ENCODE measurements at regions not wholly inside any gene's neighbourhood (a gene's known extent, or its start where the extent isn't known, plus 50 kb on each side); places are given as distances from the start of the nearest gene placed in this dataset.

- no peak overlapping the region for H3K4me2 ChIP-seq (ENCODE audit: low read length)
Observed at GRCh38 chr11:103543456-103543855, 434.2 kb downstream of the DYNC2H1 start.

GRCh38 chr11:103544874-103545273 lies 435.6 kb downstream of the DYNC2H1 start:
- Histone ChIP-seq H3K36me3 (ENCODE audit: insufficient read depth, low read length) (no peaks in the 10 kb centered on the region), H3F3A (ENCODE audit: insufficient read depth, low read length, poor library complexity, severe bottlenecking) (no peaks in the 10 kb centered on the region), H2AFZ (ENCODE audit: low read depth, low read length) (no peak overlapping the region), H3K27ac (ENCODE audit: low read length) (no peak overlapping the region), H3K9ac (ENCODE audit: low read length) (no peak overlapping the region), H4K20me1 (ENCODE audit: insufficient read depth) (no peaks in the 10 kb centered on the region), H3K9me2 (ENCODE audit: insufficient read depth, low read length) (no peaks in the 10 kb centered on the region), H3K4me3 (ENCODE audit: low read length) (no peak overlapping the region), H3K27me3 (ENCODE audit: insufficient read depth, low read depth, low read length) (no peaks in the 10 kb centered on the region), H3K9me3 (ENCODE audit: low read length) (peaks cover 3% of the 10 kb centered on the region), H3K4me2 (ENCODE audit: low read length) (no peak overlapping the region), H3K79me2 (replicated peaks; ENCODE audit: insufficient read depth, low read length) (no peaks in the 10 kb centered on the region)
- TF ChIP-seq REST (IDR thresholded peaks at IDR 0.05; ENCODE audit: borderline replicate concordance) (no peak), CTCF (IDR thresholded peaks at IDR 0.05; ENCODE audit: poor library complexity, severe bottlenecking) (no peak), EZH2 (IDR thresholded peaks at IDR 0.05; ENCODE audit: borderline replicate concordance, insufficient read depth, low read length, poor library complexity, severe bottlenecking) (no peak), POLR2AphosphoS5 (IDR thresholded peaks at IDR 0.05) (no peak), SMC3 (conservative IDR thresholded peaks at IDR 0.05; ENCODE audit: poor library complexity) (no peak), RAD21 (conservative IDR thresholded peaks at IDR 0.05) (no peak), TAF1 (IDR thresholded peaks at IDR 0.05; ENCODE audit: low read depth) (no peak), MXI1 (conservative IDR thresholded peaks at IDR 0.05; ENCODE audit: poor library complexity, severe bottlenecking) (no peak), EP300 (conservative IDR thresholded peaks at IDR 0.05; ENCODE audit: poor library complexity, severe bottlenecking) (no peak)

More at GRCh38 chr11:103543456-103543855, 434.2 kb downstream of the DYNC2H1 start:
- H3K9ac ChIP-seq (ENCODE audit: low read length): no peak overlapping the region
- no peak overlapping the region for H3K4me3 ChIP-seq (ENCODE audit: low read length)
- no peaks in the 10 kb centered on the region for H3K79me2 ChIP-seq (replicated peaks; ENCODE audit: insufficient read depth, low read length)
- H3K27me3 ChIP-seq (ENCODE audit: insufficient read depth, low read depth, low read length): no peaks in the 10 kb centered on the region
- no peaks in the 10 kb centered on the region for H3K36me3 ChIP-seq (ENCODE audit: insufficient read depth, low read length)
- H3F3A ChIP-seq (ENCODE audit: insufficient read depth, low read length, poor library complexity, severe bottlenecking): no peaks in the 10 kb centered on the region
- H3K9me3 ChIP-seq (ENCODE audit: low read length): peaks cover 3% of the 10 kb centered on the region
- no peak for TF ChIP-seq MXI1 (conservative IDR thresholded peaks at IDR 0.05; ENCODE audit: poor library complexity, severe bottlenecking)
- TF ChIP-seq RAD21 (conservative IDR thresholded peaks at IDR 0.05): no peak
- no peaks in the 10 kb centered on the region for H4K20me1 ChIP-seq (ENCODE audit: insufficient read depth)
- no peak overlapping the region for H2AFZ ChIP-seq (ENCODE audit: low read depth, low read length)
- H3K27ac ChIP-seq (ENCODE audit: low read length): no peak overlapping the region
- no peaks in the 10 kb centered on the region for H3K9me2 ChIP-seq (ENCODE audit: insufficient read depth, low read length)

- Histone ChIP-seq H3K4me3 (ENCODE audit: low read length) (no peak overlapping the region), H3K9ac (ENCODE audit: low read length) (no peak overlapping the region), H3K9me3 (ENCODE audit: low read length) (peaks cover 3% of the 10 kb centered on the region), H3K36me3 (ENCODE audit: insufficient read depth, low read length) (no peaks in the 10 kb centered on the region), H3K27ac (ENCODE audit: low read length) (no peak overlapping the region), H4K20me1 (ENCODE audit: insufficient read depth) (no peaks in the 10 kb centered on the region), H3K4me2 (ENCODE audit: low read length) (no peak overlapping the region), H3K79me2 (replicated peaks; ENCODE audit: insufficient read depth, low read length) (no peaks in the 10 kb centered on the region), H3F3A (ENCODE audit: insufficient read depth, low read length, poor library complexity, severe bottlenecking) (no peaks in the 10 kb centered on the region), H3K27me3 (ENCODE audit: insufficient read depth, low read depth, low read length) (no peaks in the 10 kb centered on the region), H3K9me2 (ENCODE audit: insufficient read depth, low read length) (no peaks in the 10 kb centered on the region), H2AFZ (ENCODE audit: low read depth, low read length) (no peak overlapping the region)
- TF ChIP-seq EP300 (conservative IDR thresholded peaks at IDR 0.05; ENCODE audit: poor library complexity, severe bottlenecking) (no peak), POLR2AphosphoS5 (IDR thresholded peaks at IDR 0.05) (no peak), EZH2 (IDR thresholded peaks at IDR 0.05; ENCODE audit: borderline replicate concordance, insufficient read depth, low read length, poor library complexity, severe bottlenecking) (no peak)
Observed at GRCh38 chr11:103545551-103545950, 436.3 kb downstream of the DYNC2H1 start.
